ENCODE measurements at regions not wholly inside any gene's neighbourhood (a gene's known extent, or its start where the extent isn't known, plus 50 kb on each side); places are given as distances from the start of the nearest gene placed in this dataset.
A peak's percentile ranks its signal among the peaks of the same experiment; 100 is the strongest.
"Not testable (repeated sequence)": the region's sequence is repeated elsewhere in the genome, so short reads cannot be mapped to it uniquely, and the experiment has no call there.

- DNase-seq (ENCODE audit: low spot score): no peak
These were observed 153.8 kb downstream of the DEPDC1B start for GRCh38 chr5:60546207-60546606.

- DNase-seq (ENCODE audit: low spot score): no peak
These were observed 154.4 kb downstream of the DEPDC1B start for GRCh38 chr5:60545551-60545950.

- DNase-seq (ENCODE audit: low spot score): no peak
These were observed 155.8 kb downstream of the DEPDC1B start for GRCh38 chr5:60544142-60544541.

GRCh38 chr5:60541980-60542379 is 158.0 kb downstream of the DEPDC1B start:
- DNase-seq (ENCODE audit: low spot score): peak; percentile 28

- peak; percentile 58 for DNase-seq (ENCODE audit: low spot score)
These were observed 158.8 kb downstream of the DEPDC1B start for GRCh38 chr5:60540856-60541805.

- DNase-seq (ENCODE audit: low spot score): no peak
These were observed 160.8 kb downstream of the DEPDC1B start for GRCh38 chr5:60538955-60539866.

GRCh38 chr5:60538426-60538825 is 161.5 kb downstream of the DEPDC1B start:
- no peak for DNase-seq (ENCODE audit: low spot score)

GRCh38 chr5:60535951-60536350 is 164.0 kb downstream of the DEPDC1B start:
- DNase-seq (ENCODE audit: low spot score): no peak

- DNase-seq (ENCODE audit: low spot score): no peak
These were observed 164.8 kb downstream of the DEPDC1B start for GRCh38 chr5:60535198-60535597.

GRCh38 chr5:60533789-60534188 is 166.2 kb downstream of the DEPDC1B start:
- DNase-seq (ENCODE audit: low spot score): no peak

GRCh38 chr5:60532796-60533195 is 167.2 kb downstream of the DEPDC1B start:
- not testable (repeated sequence) for DNase-seq (ENCODE audit: low spot score)

GRCh38 chr5:60530144-60530848 is 169.7 kb downstream of the DEPDC1B start:
- not testable (repeated sequence) for DNase-seq (ENCODE audit: low spot score)

GRCh38 chr5:60529001-60529400 is 171.0 kb downstream of the DEPDC1B start:
- no peak for DNase-seq (ENCODE audit: low spot score)

- DNase-seq (ENCODE audit: low spot score): no peak
These were observed 172.9 kb downstream of the DEPDC1B start for GRCh38 chr5:60527072-60527471.

- DNase-seq (ENCODE audit: low spot score): no peak
These were observed 173.6 kb downstream of the DEPDC1B start for GRCh38 chr5:60526336-60526875.

GRCh38 chr5:60522292-60522905 is 177.6 kb downstream of the DEPDC1B start:
- peak; percentile 88 for DNase-seq (ENCODE audit: low spot score)

- DNase-seq (ENCODE audit: low spot score): peak; percentile 26
These were observed 178.3 kb downstream of the DEPDC1B start for GRCh38 chr5:60521376-60522291.

GRCh38 chr5:60520451-60521227 is 179.3 kb downstream of the DEPDC1B start:
- no peak for DNase-seq (ENCODE audit: low spot score)

- DNase-seq (ENCODE audit: low spot score): no peak
These were observed 180.6 kb downstream of the DEPDC1B start for GRCh38 chr5:60519372-60519771.
